Fibroblast of lung (primary cell): ENCODE measurements at regions not wholly inside any gene's neighbourhood (a gene's known extent, or its start where the extent isn't known, plus 50 kb on each side); places are given as distances from the start of the nearest gene placed in this dataset.
"Not testable (repeated sequence)": the region's sequence is repeated elsewhere in the genome, so short reads cannot be mapped to it uniquely, and the experiment has no call there.

Experiments used
- DNase-seq, 2 donors: peaks; one replicate each; pipeline versions ENCODE4 v3.0.0 to v3.0.0-alpha.2; 2010; ENCODE audit warnings: low read depth in 2 of 2
- H2AFZ ChIP-seq: 2 replicates; pipeline ENCODE4 v1.5.1; 2012; ENCODE audit warnings: low read length, control low read depth, inconsistent platforms
- H3K27ac ChIP-seq: 2 replicates; pipeline ENCODE4 v1.5.1; 2011; ENCODE audit warnings: low read length, control low read depth; ENCODE audit not compliant: insufficient read depth
- H3K27me3 ChIP-seq: 2 replicates; pipeline ENCODE4 v1.5.1; 2011; ENCODE audit warnings: mild to moderate bottlenecking, low read length; ENCODE audit not compliant: control insufficient read depth, insufficient read depth
- H3K36me3 ChIP-seq: 2 replicates; pipeline ENCODE4 v1.5.1; 2011; ENCODE audit warnings: low read length; ENCODE audit not compliant: control insufficient read depth, insufficient read depth
- H3K4me1 ChIP-seq: 2 replicates; pipeline ENCODE4 v1.5.1; 2011; ENCODE audit warnings: low read length; ENCODE audit not compliant: control insufficient read depth, insufficient read depth; ENCODE audit errors: extremely low read depth
- H3K4me2 ChIP-seq: 2 replicates; pipeline ENCODE4 v1.5.1; 2011; ENCODE audit warnings: low read length, control low read depth; ENCODE audit not compliant: insufficient read depth; ENCODE audit errors: extremely low read depth
- H3K4me3 ChIP-seq, 4 experiments: fragments of 200-600 bp in 1 of 4; sonication (generic) in 1 of 4; replicated peaks in 1 of 4; 2 replicates each; pipeline ENCODE4 v1.5.1; 2011 to 2016; ENCODE audit warnings: low read length in 4 of 4, low read depth in 3 of 4, mild to moderate bottlenecking in 3 of 4, control low read depth in 2 of 4, inconsistent platforms in 1 of 4, mixed read lengths in 1 of 4; ENCODE audit not compliant: insufficient read depth in 1 of 4; ENCODE audit errors: control extremely low read depth in 1 of 4
- H3K79me2 ChIP-seq: 2 replicates; pipeline ENCODE4 v1.5.1; 2012; ENCODE audit warnings: mild to moderate bottlenecking, low read length, inconsistent platforms; ENCODE audit not compliant: control insufficient read depth, insufficient read depth
- H3K9ac ChIP-seq: 2 replicates; pipeline ENCODE4 v1.5.1; 2011; ENCODE audit warnings: mild to moderate bottlenecking, low read length, control low read depth; ENCODE audit not compliant: insufficient read depth
- H3K9me3 ChIP-seq: 2 replicates; pipeline ENCODE4 v1.5.1; 2012; ENCODE audit warnings: low read depth, low read length; ENCODE audit not compliant: control insufficient read depth, insufficient read depth
- H4K20me1 ChIP-seq: 2 replicates; pipeline ENCODE4 v1.5.1; 2011; ENCODE audit warnings: low read length; ENCODE audit not compliant: control insufficient read depth, insufficient read depth; ENCODE audit errors: extremely low read depth
- EZH2 ChIP-seq: IDR thresholded peaks from 2 replicates; pipeline ENCODE4 v1.5.1; 2012; ENCODE audit warnings: low read length, control low read depth, mild to moderate bottlenecking; ENCODE audit errors: missing control alignments
- TF ChIP-seq, protein P1 (sequence below), 2 donors: IDR thresholded peaks in 1 of 2; conservative IDR thresholded peaks in 1 of 2; 1 replicate in 1 of 2; 2 replicates in 1 of 2; pipeline ENCODE4 v1.5.1; 2011 to 2012; ENCODE audit warnings: low read length in 2 of 2, control low read depth in 1 of 2, inconsistent platforms in 1 of 2, low read depth in 1 of 2, mild to moderate bottlenecking in 1 of 2

- H3K9ac ChIP-seq, result no peak overlapping the region
- H3K36me3 ChIP-seq, result no peaks in the 10 kb centered on the region
- DNase-seq, result peak in 1 of 2 donors; percentile 46
- no peaks in the 10 kb centered on the region for H3K9me3 ChIP-seq
- H3K79me2 ChIP-seq, result no peaks in the 10 kb centered on the region
- no peak overlapping the region for H3K4me3 ChIP-seq
- H3K27ac ChIP-seq, result no peak overlapping the region
- no peak overlapping the region for H3K4me2 ChIP-seq
- no peaks in the 10 kb centered on the region for H3K27me3 ChIP-seq
- H2AFZ ChIP-seq, result no peak overlapping the region
- no peaks in the 10 kb centered on the region for H4K20me1 ChIP-seq
- H3K4me1 ChIP-seq, result no peaks in the 10 kb centered on the region
- TF ChIP-seq EZH2, result no peak
- TF ChIP-seq, protein P1, sequence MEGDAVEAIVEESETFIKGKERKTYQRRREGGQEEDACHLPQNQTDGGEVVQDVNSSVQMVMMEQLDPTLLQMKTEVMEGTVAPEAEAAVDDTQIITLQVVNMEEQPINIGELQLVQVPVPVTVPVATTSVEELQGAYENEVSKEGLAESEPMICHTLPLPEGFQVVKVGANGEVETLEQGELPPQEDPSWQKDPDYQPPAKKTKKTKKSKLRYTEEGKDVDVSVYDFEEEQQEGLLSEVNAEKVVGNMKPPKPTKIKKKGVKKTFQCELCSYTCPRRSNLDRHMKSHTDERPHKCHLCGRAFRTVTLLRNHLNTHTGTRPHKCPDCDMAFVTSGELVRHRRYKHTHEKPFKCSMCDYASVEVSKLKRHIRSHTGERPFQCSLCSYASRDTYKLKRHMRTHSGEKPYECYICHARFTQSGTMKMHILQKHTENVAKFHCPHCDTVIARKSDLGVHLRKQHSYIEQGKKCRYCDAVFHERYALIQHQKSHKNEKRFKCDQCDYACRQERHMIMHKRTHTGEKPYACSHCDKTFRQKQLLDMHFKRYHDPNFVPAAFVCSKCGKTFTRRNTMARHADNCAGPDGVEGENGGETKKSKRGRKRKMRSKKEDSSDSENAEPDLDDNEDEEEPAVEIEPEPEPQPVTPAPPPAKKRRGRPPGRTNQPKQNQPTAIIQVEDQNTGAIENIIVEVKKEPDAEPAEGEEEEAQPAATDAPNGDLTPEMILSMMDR (conservative IDR thresholded peaks at IDR 0.05 in 1 of 2, IDR thresholded peaks at IDR 0.05 in 1 of 2; ENCODE audit: low read depth in 1 of 2, low read length in 2 of 2), result no peak
These were observed 455.2 kb upstream of the RUNX1 start for GRCh38 chr21:35504277-35504676.

GRCh38 chr21:35503671-35504070 lies 454.6 kb upstream of the RUNX1 start:
- H3K79me2 ChIP-seq, result no peaks in the 10 kb centered on the region
- no peaks in the 10 kb centered on the region for H4K20me1 ChIP-seq
- H3K4me2 ChIP-seq, result no peak overlapping the region
- no peak overlapping the region for H3K9ac ChIP-seq
- TF ChIP-seq, protein P1 (conservative IDR thresholded peaks at IDR 0.05 in 1 of 2, IDR thresholded peaks at IDR 0.05 in 1 of 2; ENCODE audit: low read depth in 1 of 2, low read length in 2 of 2), result no peak
- TF ChIP-seq EZH2, result no peak
- H3K4me1 ChIP-seq, result no peaks in the 10 kb centered on the region
- no peaks in the 10 kb centered on the region for H3K9me3 ChIP-seq
- no peak overlapping the region for H3K4me3 ChIP-seq
- H3K27ac ChIP-seq, result no peak overlapping the region
- H3K36me3 ChIP-seq, result no peaks in the 10 kb centered on the region
- DNase-seq, result peak in 1 of 2 donors; percentile 56
- no peak overlapping the region for H2AFZ ChIP-seq
- H3K27me3 ChIP-seq, result no peaks in the 10 kb centered on the region

- Histone ChIP-seq H2AFZ (no peak overlapping the region), H3K36me3 (no peaks in the 10 kb centered on the region), H4K20me1 (no peaks in the 10 kb centered on the region), H3K4me2 (no peak overlapping the region), H3K4me1 (no peaks in the 10 kb centered on the region), H3K27ac (no peak overlapping the region), H3K27me3 (no peaks in the 10 kb centered on the region), H3K79me2 (no peaks in the 10 kb centered on the region), H3K4me3 (no peak overlapping the region), H3K9ac (no peak overlapping the region), H3K9me3 (no peaks in the 10 kb centered on the region)
- DNase-seq, result no peak
- TF ChIP-seq, protein P1 (conservative IDR thresholded peaks at IDR 0.05 in 1 of 2, IDR thresholded peaks at IDR 0.05 in 1 of 2; ENCODE audit: low read depth in 1 of 2, low read length in 2 of 2), result no peak
- TF ChIP-seq EZH2, result no peak
These were observed 453.7 kb upstream of the RUNX1 start for GRCh38 chr21:35502821-35503220.

- H3K4me2 ChIP-seq, H3K79me2 ChIP-seq, H3K4me3 ChIP-seq, H3K27me3 ChIP-seq, H2AFZ ChIP-seq, H3K27ac ChIP-seq, H3K9me3 ChIP-seq, H3K4me1 ChIP-seq, H3K36me3 ChIP-seq, H3K9ac ChIP-seq, DNase-seq, H4K20me1 ChIP-seq: not testable (repeated sequence)
These were observed 448.4 kb upstream of the RUNX1 start for GRCh38 chr21:35497522-35497921.
